Omental fat pad (tissue), 3 donors: ENCODE measurements at regions not wholly inside any gene's neighbourhood (a gene's known extent, or its start where the extent isn't known, plus 50 kb on each side); places are given as distances from the start of the nearest gene placed in this dataset.

Source experiments
- ATAC-seq: fragments of 150-250 bp; one replicate; pipeline ENCODE4 v1.9.1; 2016; ENCODE audit warnings: mild to moderate bottlenecking, moderate library complexity; ENCODE audit not compliant: low FRiP score
- DNase-seq: peaks from one replicate; pipeline ENCODE4 v3.0.0-alpha.2; 2019; ENCODE audit warnings: low spot score
- CTCF ChIP-seq, 3 donors: fragments of 450-650 bp; IDR thresholded peaks; one replicate each; pipeline ENCODE4 v1.5.1; 2016 to 2017; ENCODE audit warnings: antibody characterized with exemption in 3 of 3, mild to moderate bottlenecking in 3 of 3, moderate library complexity in 2 of 3

- TF ChIP-seq CTCF (IDR thresholded peaks at IDR 0.05), result no peak
- no peak for DNase-seq
- no peak for ATAC-seq
Observed at GRCh38 chr18:22282311-22283115, 113.1 kb downstream of the GATA6 start.

- ATAC-seq, result no peak
- DNase-seq, result no peak
- no peak for TF ChIP-seq CTCF (IDR thresholded peaks at IDR 0.05)
Observed at GRCh38 chr18:22280453-22280750, 111.0 kb downstream of the GATA6 start.

- no peak for DNase-seq
- no peak for TF ChIP-seq CTCF (IDR thresholded peaks at IDR 0.05)
- ATAC-seq, result peak; percentile 20
Observed at GRCh38 chr18:22279741-22280452, 110.5 kb downstream of the GATA6 start.

GRCh38 chr18:22278798-22279197 is 109.4 kb downstream of the GATA6 start:
- no peak for TF ChIP-seq CTCF (IDR thresholded peaks at IDR 0.05)
- no peak for DNase-seq
- no peak for ATAC-seq

GRCh38 chr18:22277758-22278157 is 108.4 kb downstream of the GATA6 start:
- ATAC-seq, result peak; percentile 89
- TF ChIP-seq CTCF (IDR thresholded peaks at IDR 0.05), result no peak
- DNase-seq, result no peak

GRCh38 chr18:22276334-22276713 is 106.9 kb downstream of the GATA6 start:
- no peak for DNase-seq
- TF ChIP-seq CTCF (IDR thresholded peaks at IDR 0.05), result no peak
- no peak for ATAC-seq
